Neural cell (in vitro differentiated cells): ENCODE measurements at regions not wholly inside any gene's neighbourhood (a gene's known extent, or its start where the extent isn't known, plus 50 kb on each side); places are given as distances from the start of the nearest gene placed in this dataset.

Experiments
- H2AFZ ChIP-seq: fragments of 200-600, 300-800 bp; sonication (generic), shearing (Covaris generic); 2 replicates; pipeline ENCODE4 v1.6.0; 2014; ENCODE audit warnings: low read depth, mild to moderate bottlenecking, antibody characterized with exemption, low read length, moderate library complexity
- H3F3A ChIP-seq: fragments of 200-600 bp; shearing (Covaris generic); 2 replicates; pipeline ENCODE4 v1.6.1; 2016; ENCODE audit warnings: mild to moderate bottlenecking, moderate library complexity, mixed read lengths, antibody characterized with exemption, low read length; ENCODE audit not compliant: insufficient read depth, poor library complexity, severe bottlenecking
- H3K27ac ChIP-seq: fragments of 200-600, 300-800 bp; sonication (generic), shearing (Covaris generic); 2 replicates; pipeline ENCODE4 v1.5.1; 2014; ENCODE audit warnings: mild to moderate bottlenecking, low read length, moderate library complexity
- H3K27me3 ChIP-seq: fragments of 300-800, 200-600 bp; sonication (generic), shearing (Covaris generic); 2 replicates; pipeline ENCODE4 v1.6.0; 2014; ENCODE audit warnings: mild to moderate bottlenecking, low read depth, low read length, moderate library complexity; ENCODE audit not compliant: insufficient read depth
- H3K36me3 ChIP-seq: fragments of 300-800, 200-600 bp; sonication (generic), shearing (Covaris generic); 2 replicates; pipeline ENCODE4 v1.5.1; 2014; ENCODE audit warnings: mild to moderate bottlenecking, antibody characterized with exemption, low read length, moderate library complexity; ENCODE audit not compliant: insufficient read depth
- H3K4me2 ChIP-seq: fragments of 300-800, 200-600 bp; sonication (generic), shearing (Covaris generic); 2 replicates; pipeline ENCODE4 v1.6.0; 2014; ENCODE audit warnings: mild to moderate bottlenecking, low read length
- H3K4me3 ChIP-seq: fragments of 300-800, 200-600 bp; sonication (generic), shearing (Covaris generic); 2 replicates; pipeline ENCODE4 v1.5.1; 2014; ENCODE audit warnings: mild to moderate bottlenecking, low read length, moderate library complexity
- H3K79me2 ChIP-seq: fragments of 200-600 bp; shearing (Covaris generic); replicated peaks from 2 replicates; pipeline ENCODE4 v1.6.0; 2014; ENCODE audit warnings: mild to moderate bottlenecking, low read length, moderate library complexity; ENCODE audit not compliant: insufficient read depth
- H3K9ac ChIP-seq: fragments of 300-800, 200-600 bp; sonication (generic), shearing (Covaris generic); 2 replicates; pipeline ENCODE4 v1.6.1; 2016; ENCODE audit warnings: mild to moderate bottlenecking, low read length, mixed read lengths
- H3K9me2 ChIP-seq: fragments of 200-600 bp; shearing (Covaris generic); 2 replicates; pipeline ENCODE4 v1.6.1; 2016; ENCODE audit warnings: mild to moderate bottlenecking, low read length, mixed read lengths; ENCODE audit not compliant: insufficient read depth
- H3K9me3 ChIP-seq: fragments of 200-600, 300-800 bp; sonication (generic), shearing (Covaris generic); 2 replicates; pipeline ENCODE4 v1.6.1; 2016; ENCODE audit warnings: mild to moderate bottlenecking, mixed run types, low read length, moderate library complexity, mixed read lengths
- H4K20me1 ChIP-seq: fragments of 200-600 bp; shearing (Covaris generic); 2 replicates; pipeline ENCODE4 v1.6.1; 2016; ENCODE audit warnings: mild to moderate bottlenecking, mixed run types; ENCODE audit not compliant: insufficient read depth
- CTCF ChIP-seq: fragments of 450-650 bp; IDR thresholded peaks from 2 replicates; pipeline ENCODE4 v1.5.1; 2014; ENCODE audit warnings: antibody characterized with exemption, mild to moderate bottlenecking, moderate library complexity; ENCODE audit not compliant: poor library complexity, severe bottlenecking
- EP300 ChIP-seq: fragments of 450-650 bp; conservative IDR thresholded peaks from 2 replicates; pipeline ENCODE4 v1.6.1; 2014; ENCODE audit warnings: antibody characterized with exemption, mild to moderate bottlenecking, moderate library complexity; ENCODE audit not compliant: poor library complexity, severe bottlenecking
- EZH2 ChIP-seq: fragments of 200-600, 300-800 bp; shearing (Covaris generic), sonication (generic); IDR thresholded peaks from 2 replicates; pipeline ENCODE4 v1.6.1; 2014; ENCODE audit warnings: antibody characterized with exemption, low read length, borderline replicate concordance, mild to moderate bottlenecking; ENCODE audit not compliant: insufficient read depth, poor library complexity, severe bottlenecking
- MXI1 ChIP-seq: fragments of 450-650 bp; conservative IDR thresholded peaks from 2 replicates; pipeline ENCODE4 v1.6.1; 2014; ENCODE audit warnings: antibody characterized with exemption, mild to moderate bottlenecking; ENCODE audit not compliant: poor library complexity, severe bottlenecking
- POLR2AphosphoS5 ChIP-seq: IDR thresholded peaks from 2 replicates; pipeline ENCODE4 v1.6.1; 2012
- RAD21 ChIP-seq: fragments of 450-650 bp; conservative IDR thresholded peaks from 2 replicates; pipeline ENCODE4 v1.6.1; 2014; ENCODE audit warnings: antibody characterized with exemption, mild to moderate bottlenecking, moderate library complexity
- REST ChIP-seq: IDR thresholded peaks from 2 replicates; pipeline ENCODE4 v1.6.1; 2012; ENCODE audit warnings: borderline replicate concordance
- SMC3 ChIP-seq: fragments of 450-650 bp; conservative IDR thresholded peaks from 2 replicates; pipeline ENCODE4 v1.6.1; 2014; ENCODE audit warnings: antibody characterized with exemption, mild to moderate bottlenecking, moderate library complexity; ENCODE audit not compliant: poor library complexity
- TAF1 ChIP-seq: IDR thresholded peaks from 2 replicates; pipeline ENCODE4 v1.6.1; 2012; ENCODE audit warnings: low read depth

- Histone ChIP-seq H3K79me2 (no peaks in the 10 kb centered on the region), H3K4me3 (no peak overlapping the region), H3K9me3 (no peaks in the 10 kb centered on the region), H3F3A (no peaks in the 10 kb centered on the region), H3K27me3 (no peaks in the 10 kb centered on the region), H3K4me2 (no peak overlapping the region), H3K27ac (no peak overlapping the region), H3K9ac (no peak overlapping the region), H3K36me3 (no peaks in the 10 kb centered on the region), H2AFZ (no peak overlapping the region), H4K20me1 (no peaks in the 10 kb centered on the region), H3K9me2 (no peaks in the 10 kb centered on the region)
- no peak for TF ChIP-seq SMC3
- no peak for TF ChIP-seq REST
- TF ChIP-seq EP300: no peak
- no peak for TF ChIP-seq CTCF
- no peak for TF ChIP-seq TAF1
- no peak for TF ChIP-seq POLR2AphosphoS5
- no peak for TF ChIP-seq RAD21
- TF ChIP-seq MXI1: no peak
- TF ChIP-seq EZH2: no peak
Observed at GRCh38 chr1:45272913-45273371, 53.8 kb upstream of the HPDL start.

- no peaks in the 10 kb centered on the region for H3K9me3 ChIP-seq
- no peaks in the 10 kb centered on the region for H4K20me1 ChIP-seq
- no peak overlapping the region for H3K9ac ChIP-seq
- H2AFZ ChIP-seq: no peak overlapping the region
- no peaks in the 10 kb centered on the region for H3K36me3 ChIP-seq
- H3K4me3 ChIP-seq: no peak overlapping the region
- TF ChIP-seq MXI1 (no peak), TAF1 (no peak), CTCF (no peak), REST (no peak), SMC3 (no peak), RAD21 (no peak), EZH2 (no peak), EP300 (no peak), POLR2AphosphoS5 (no peak)
- H3K4me2 ChIP-seq: no peak overlapping the region
- no peaks in the 10 kb centered on the region for H3F3A ChIP-seq
- H3K79me2 ChIP-seq: no peaks in the 10 kb centered on the region
- no peak overlapping the region for H3K27ac ChIP-seq
- no peaks in the 10 kb centered on the region for H3K9me2 ChIP-seq
- H3K27me3 ChIP-seq: no peaks in the 10 kb centered on the region
Observed at GRCh38 chr1:45275054-45275453, 51.6 kb upstream of the HPDL start.
